B cell (primary cell): ENCODE measurements at regions not wholly inside any gene's neighbourhood (a gene's known extent, or its start where the extent isn't known, plus 50 kb on each side); places are given as distances from the start of the nearest gene placed in this dataset.

Experiments used
- EZH2 ChIP-seq: IDR thresholded peaks from 2 replicates; pipeline ENCODE4 v1.6.1; 2012; ENCODE audit warnings: borderline replicate concordance, low read depth, mild to moderate bottlenecking, moderate library complexity, low read length; ENCODE audit not compliant: insufficient read depth, poor library complexity, severe bottlenecking
- TF ChIP-seq, protein P1 (sequence below): fragments of 200-600 bp; IDR thresholded peaks from one replicate; pipeline ENCODE4 v1.8.0; 2022; ENCODE audit warnings: antibody characterized with exemption, mild to moderate bottlenecking

DNA sequence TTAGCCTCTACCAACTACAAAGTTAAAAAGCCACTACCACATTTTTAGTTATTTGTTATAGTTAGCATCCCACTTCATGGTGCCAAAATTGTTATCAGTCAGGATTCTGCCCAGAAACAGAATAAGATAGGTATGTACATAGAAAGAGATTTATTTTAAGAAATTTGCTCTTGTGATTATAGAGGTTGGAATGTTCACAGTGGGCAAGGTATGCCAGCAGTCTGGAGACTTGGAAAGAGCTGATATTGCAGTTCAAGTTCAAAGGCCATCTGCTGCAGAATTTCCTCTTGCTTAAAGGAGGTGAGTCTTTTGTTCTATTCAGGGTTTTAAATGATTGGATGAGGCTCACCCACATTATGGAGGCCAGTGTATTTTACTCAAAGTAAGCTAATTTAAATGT is 143.8 kb upstream of the POU1F1 start:
- TF ChIP-seq, protein P1, sequence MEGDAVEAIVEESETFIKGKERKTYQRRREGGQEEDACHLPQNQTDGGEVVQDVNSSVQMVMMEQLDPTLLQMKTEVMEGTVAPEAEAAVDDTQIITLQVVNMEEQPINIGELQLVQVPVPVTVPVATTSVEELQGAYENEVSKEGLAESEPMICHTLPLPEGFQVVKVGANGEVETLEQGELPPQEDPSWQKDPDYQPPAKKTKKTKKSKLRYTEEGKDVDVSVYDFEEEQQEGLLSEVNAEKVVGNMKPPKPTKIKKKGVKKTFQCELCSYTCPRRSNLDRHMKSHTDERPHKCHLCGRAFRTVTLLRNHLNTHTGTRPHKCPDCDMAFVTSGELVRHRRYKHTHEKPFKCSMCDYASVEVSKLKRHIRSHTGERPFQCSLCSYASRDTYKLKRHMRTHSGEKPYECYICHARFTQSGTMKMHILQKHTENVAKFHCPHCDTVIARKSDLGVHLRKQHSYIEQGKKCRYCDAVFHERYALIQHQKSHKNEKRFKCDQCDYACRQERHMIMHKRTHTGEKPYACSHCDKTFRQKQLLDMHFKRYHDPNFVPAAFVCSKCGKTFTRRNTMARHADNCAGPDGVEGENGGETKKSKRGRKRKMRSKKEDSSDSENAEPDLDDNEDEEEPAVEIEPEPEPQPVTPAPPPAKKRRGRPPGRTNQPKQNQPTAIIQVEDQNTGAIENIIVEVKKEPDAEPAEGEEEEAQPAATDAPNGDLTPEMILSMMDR, result no peak
- no peak for TF ChIP-seq EZH2
